AG04449 (cell line): ENCODE measurements at regions not wholly inside any gene's neighbourhood (a gene's known extent, or its start where the extent isn't known, plus 50 kb on each side); places are given as distances from the start of the nearest gene placed in this dataset.

Experiments used
- CTCF ChIA-PET: fragments of 350-600 bp; formaldehyde crosslinking; extraction: SDS; loops from one replicate; lab custom pipeline; 2021; ENCODE audit warnings: antibody characterized with exemption; lab: Yijun Ruan, JAX
- POLR2A ChIA-PET: fragments of 400-600, 350-600 bp; formaldehyde crosslinking; extraction: SDS; loops from one replicate; lab custom pipeline; 2020; ENCODE audit warnings: antibody characterized with exemption, inconsistent platforms; lab: Yijun Ruan, JAX
- DNase-seq: peaks from one replicate; pipeline ENCODE4 v3.0.0-alpha.2; 2010; ENCODE audit warnings: low read depth, low spot score
- H3K4me3 ChIP-seq: 2 replicates; pipeline ENCODE4 v1.5.1; 2011; ENCODE audit warnings: low read depth, mild to moderate bottlenecking, control low read depth, low read length
- TF ChIP-seq, protein P1 (sequence below): IDR thresholded peaks from one replicate; pipeline ENCODE4 v1.5.1; 2011; ENCODE audit warnings: mild to moderate bottlenecking, moderate library complexity, low read length, control low read depth, inconsistent platforms; ENCODE audit not compliant: insufficient read depth; ENCODE audit errors: missing control alignments

DNA sequence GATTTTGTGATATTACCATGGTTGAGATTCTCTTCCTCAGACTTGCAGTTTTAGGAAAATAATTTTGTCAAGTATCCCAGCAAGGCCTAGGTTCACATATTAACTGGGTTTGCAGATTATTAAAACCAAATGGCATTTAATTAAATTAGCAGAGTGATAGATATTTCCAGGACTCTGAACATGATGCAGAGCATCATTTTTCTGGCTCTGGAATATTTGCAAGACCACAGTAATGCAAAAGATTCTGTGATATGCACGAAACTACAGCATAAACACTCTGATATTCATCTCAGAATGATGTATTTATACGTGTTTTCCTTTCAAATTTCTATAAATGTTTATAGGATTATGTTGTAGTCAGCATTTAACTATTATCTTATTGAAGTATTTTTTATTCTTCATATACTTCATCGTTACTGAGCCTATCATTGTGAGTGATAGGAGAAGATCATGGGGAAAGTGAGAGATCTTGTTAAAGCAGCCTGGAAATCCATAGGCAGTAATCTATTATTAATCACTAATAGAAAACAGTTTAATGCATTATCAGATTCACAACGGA lies 1245.6 kb downstream of the OTOL1 start:
- ChIA-PET POLR2A (no interaction called here), CTCF (no interaction called here)
- TF ChIP-seq, protein P1, sequence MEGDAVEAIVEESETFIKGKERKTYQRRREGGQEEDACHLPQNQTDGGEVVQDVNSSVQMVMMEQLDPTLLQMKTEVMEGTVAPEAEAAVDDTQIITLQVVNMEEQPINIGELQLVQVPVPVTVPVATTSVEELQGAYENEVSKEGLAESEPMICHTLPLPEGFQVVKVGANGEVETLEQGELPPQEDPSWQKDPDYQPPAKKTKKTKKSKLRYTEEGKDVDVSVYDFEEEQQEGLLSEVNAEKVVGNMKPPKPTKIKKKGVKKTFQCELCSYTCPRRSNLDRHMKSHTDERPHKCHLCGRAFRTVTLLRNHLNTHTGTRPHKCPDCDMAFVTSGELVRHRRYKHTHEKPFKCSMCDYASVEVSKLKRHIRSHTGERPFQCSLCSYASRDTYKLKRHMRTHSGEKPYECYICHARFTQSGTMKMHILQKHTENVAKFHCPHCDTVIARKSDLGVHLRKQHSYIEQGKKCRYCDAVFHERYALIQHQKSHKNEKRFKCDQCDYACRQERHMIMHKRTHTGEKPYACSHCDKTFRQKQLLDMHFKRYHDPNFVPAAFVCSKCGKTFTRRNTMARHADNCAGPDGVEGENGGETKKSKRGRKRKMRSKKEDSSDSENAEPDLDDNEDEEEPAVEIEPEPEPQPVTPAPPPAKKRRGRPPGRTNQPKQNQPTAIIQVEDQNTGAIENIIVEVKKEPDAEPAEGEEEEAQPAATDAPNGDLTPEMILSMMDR: no peak
- H3K4me3 ChIP-seq: no peak overlapping the region
- DNase-seq: peak; percentile 3

DNA sequence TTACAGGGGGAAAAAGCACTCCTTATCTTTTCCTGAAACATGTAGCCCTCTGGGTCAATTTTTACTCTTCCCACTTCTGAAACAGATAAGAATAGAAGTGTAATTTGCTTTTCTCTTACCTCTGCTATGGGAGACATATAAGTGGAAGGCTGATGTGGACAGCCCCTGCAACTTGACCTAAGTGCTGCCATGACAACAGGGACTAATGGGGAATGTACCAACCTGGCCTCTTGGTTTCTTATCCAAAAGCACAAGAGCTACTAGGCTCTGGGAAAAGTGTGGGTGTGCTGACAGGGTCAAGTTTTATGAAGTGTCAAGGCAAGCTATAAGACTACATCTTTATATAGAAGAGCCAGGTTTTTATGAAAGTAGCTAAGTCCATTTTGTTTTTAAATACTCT lies 1246.5 kb downstream of the OTOL1 start:
- H3K4me3 ChIP-seq: no peak overlapping the region
- TF ChIP-seq, protein P1: no peak
- CTCF ChIA-PET: no interaction called here
- DNase-seq: no peak
- POLR2A ChIA-PET: no interaction called here

GRCh38 chr3:162760789-162761188 lies 1264.2 kb downstream of the OTOL1 start:
- H3K4me3 ChIP-seq: no peak overlapping the region
- CTCF ChIA-PET: no interaction called here
- TF ChIP-seq, protein P1: no peak
- DNase-seq: no peak
- POLR2A ChIA-PET: no interaction called here

GRCh38 chr3:162764051-162764807 lies 1267.6 kb downstream of the OTOL1 start:
- TF ChIP-seq, protein P1: no peak
- no peak for DNase-seq
- H3K4me3 ChIP-seq: no peak overlapping the region
- ChIA-PET CTCF (no interaction called here), POLR2A (no interaction called here)

GRCh38 chr3:162764808-162765071 lies 1268.1 kb downstream of the OTOL1 start:
- DNase-seq: no peak
- POLR2A ChIA-PET: no interaction called here
- H3K4me3 ChIP-seq: no peak overlapping the region
- TF ChIP-seq, protein P1: no peak
- CTCF ChIA-PET: no interaction called here

DNA sequence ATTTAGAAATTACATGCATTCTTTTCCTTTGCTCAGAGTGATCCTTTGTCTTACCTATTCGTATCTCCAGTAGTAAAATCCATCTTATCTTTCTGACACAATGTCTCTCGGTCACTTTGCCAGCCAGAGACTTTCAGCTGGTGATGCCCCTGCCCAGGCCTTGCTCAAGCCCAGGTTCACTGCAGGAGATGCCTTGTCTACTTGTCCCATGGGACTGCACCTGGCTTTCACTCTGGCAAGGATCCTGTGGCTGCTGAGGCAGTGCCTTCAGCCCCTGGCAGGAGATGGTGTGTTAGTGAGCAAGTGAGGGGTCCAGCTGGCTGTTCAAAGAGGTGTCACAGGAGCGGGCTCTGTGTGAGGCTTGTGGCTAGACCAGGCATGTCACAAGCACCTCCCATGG lies 1268.9 kb downstream of the OTOL1 start:
- no peak for DNase-seq
- CTCF ChIA-PET: interaction anchor here (0.8 kb wide), 1 partner anchor 29 kb away, joined by 3 read pairs; no protein-coding TSS in a partner anchor
- TF ChIP-seq, protein P1: no peak
- POLR2A ChIA-PET: no interaction called here
- H3K4me3 ChIP-seq: no peak overlapping the region
